Jurkat, Clone E6-1 (cell line): ENCODE measurements at regions not wholly inside any gene's neighbourhood (a gene's known extent, or its start where the extent isn't known, plus 50 kb on each side); places are given as distances from the start of the nearest gene placed in this dataset.

ENCODE experiments used
- DNase-seq: peaks from one replicate; pipeline ENCODE4 v3.0.0-alpha.2; 2011; ENCODE audit warnings: low read depth, low spot score
- H3K4me3 ChIP-seq: 2 replicates; pipeline ENCODE4 v1.5.1; 2011; ENCODE audit warnings: mild to moderate bottlenecking, low read length, control low read depth, moderate library complexity

GRCh38 chr14:73800970-73801515 is 50.6 kb upstream of the PTGR2 start:
- no peak for DNase-seq

GRCh38 chr14:73797543-73798265 is 53.9 kb upstream of the PTGR2 start:
- no peak for DNase-seq
- H3K4me3 ChIP-seq: no peak overlapping the region

More at GRCh38 chr14:73800970-73801515, 50.6 kb upstream of the PTGR2 start:
- no peak overlapping the region for H3K4me3 ChIP-seq

- H3K4me3 ChIP-seq: no peak overlapping the region
These were observed 54.6 kb upstream of the PTGR2 start for GRCh38 chr14:73796893-73797542.

GRCh38 chr14:73796415-73796814 is 55.2 kb upstream of the PTGR2 start:
- H3K4me3 ChIP-seq: no peak overlapping the region
- DNase-seq: no peak

More at GRCh38 chr14:73796893-73797542, 54.6 kb upstream of the PTGR2 start:
- no peak for DNase-seq

- no peak overlapping the region for H3K4me3 ChIP-seq
- DNase-seq: no peak
These were observed 55.7 kb upstream of the PTGR2 start for GRCh38 chr14:73795974-73796373.

GRCh38 chr14:73795466-73795865 is 56.2 kb upstream of the PTGR2 start:
- DNase-seq: no peak
- H3K4me3 ChIP-seq: no peak overlapping the region

GRCh38 chr14:73794146-73794545 is 57.5 kb upstream of the PTGR2 start:
- no peak for DNase-seq

GRCh38 chr14:73792481-73792880 is 59.1 kb upstream of the PTGR2 start:
- no peak overlapping the region for H3K4me3 ChIP-seq
- DNase-seq: no peak

More at GRCh38 chr14:73794146-73794545, 57.5 kb upstream of the PTGR2 start:
- no peak overlapping the region for H3K4me3 ChIP-seq

GRCh38 chr14:73789989-73790581 is 61.5 kb upstream of the PTGR2 start:
- H3K4me3 ChIP-seq: no peak overlapping the region
- DNase-seq: no peak

- DNase-seq: peak; percentile 81
- H3K4me3 ChIP-seq: no peak overlapping the region
These were observed 62.7 kb upstream of the PTGR2 start for GRCh38 chr14:73788701-73789551.

- DNase-seq: no peak
- peak overlapping the region; percentile 83 for H3K4me3 ChIP-seq
These were observed 63.4 kb upstream of the PTGR2 start for GRCh38 chr14:73788317-73788598.

- DNase-seq: no peak
These were observed 63.9 kb upstream of the PTGR2 start for GRCh38 chr14:73787486-73788316.

GRCh38 chr14:73786636-73787485 is 64.8 kb upstream of the PTGR2 start:
- H3K4me3 ChIP-seq: peak overlapping the region; percentile 83
- DNase-seq: no peak

More at GRCh38 chr14:73787486-73788316, 63.9 kb upstream of the PTGR2 start:
- peak overlapping the region; percentile 83 for H3K4me3 ChIP-seq

GRCh38 chr14:73785834-73786635 is 65.6 kb upstream of the PTGR2 start:
- peak; percentile 68 for DNase-seq

GRCh38 chr14:73785336-73785833 is 66.2 kb upstream of the PTGR2 start:
- DNase-seq: no peak

More at GRCh38 chr14:73785834-73786635, 65.6 kb upstream of the PTGR2 start:
- peak overlapping the region; percentile 83 for H3K4me3 ChIP-seq

GRCh38 chr14:73784988-73785313 is 66.7 kb upstream of the PTGR2 start:
- H3K4me3 ChIP-seq: peak overlapping the region; percentile 83; the same call in 1 of the 2 replicates
- DNase-seq: no peak

More at GRCh38 chr14:73785336-73785833, 66.2 kb upstream of the PTGR2 start:
- peak overlapping the region; percentile 83 for H3K4me3 ChIP-seq
